Activated CD8-positive, alpha-beta memory T cell treated with anti-CD3 and anti-CD28 coated beads, Interleukin-2, amount 50 U/mL, for 24 hours (primary cell): ENCODE measurements at regions not wholly inside any gene's neighbourhood (a gene's known extent, or its start where the extent isn't known, plus 50 kb on each side); places are given as distances from the start of the nearest gene placed in this dataset.

Experiments
- DNase-seq: peaks from one replicate; pipeline ENCODE4 v3.0.0-alpha.2; 2020; ENCODE audit errors: extremely low read depth

GRCh38 chr18:78562531-78562961 is 417.1 kb upstream of the SALL3 start:
- DNase-seq = no peak

DNA sequence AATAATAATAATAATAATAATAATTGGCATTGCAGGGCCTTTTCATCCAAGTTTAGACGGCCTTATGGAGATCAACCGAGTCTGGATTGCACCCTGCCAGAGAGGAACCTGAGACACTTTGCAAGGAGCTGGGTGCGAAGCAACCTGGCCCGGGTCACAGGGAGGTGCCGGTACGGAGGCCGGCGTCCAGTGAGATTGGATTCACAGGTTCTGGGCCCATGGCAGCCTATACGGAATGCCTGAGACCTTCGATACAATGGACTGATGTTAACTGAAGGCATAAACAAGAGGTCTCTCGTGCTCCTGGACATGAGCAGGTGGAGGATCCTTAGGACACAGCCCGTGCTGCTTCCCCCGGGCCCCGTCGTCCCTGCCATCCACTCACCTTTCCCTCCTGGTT is 416.5 kb upstream of the SALL3 start:
- no peak for DNase-seq

DNA sequence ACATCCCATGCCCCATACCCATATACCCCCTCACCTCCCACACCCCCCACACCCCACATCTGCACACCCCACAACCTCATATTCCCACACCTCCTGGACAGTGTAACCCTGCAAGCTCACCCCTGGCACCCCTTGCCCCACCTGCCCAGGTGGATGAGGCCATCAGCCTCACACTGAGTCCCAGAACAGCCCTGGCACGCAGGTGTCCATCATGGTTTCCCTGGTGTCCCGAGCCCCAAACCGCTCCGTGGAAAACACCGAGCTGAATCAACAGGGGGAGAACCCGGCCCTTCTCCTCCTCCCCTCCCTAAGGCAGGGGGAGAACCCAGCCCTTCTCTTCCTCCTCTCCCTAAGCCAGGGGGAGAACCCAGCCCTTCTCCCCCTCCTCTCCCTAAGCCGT is 415.6 kb upstream of the SALL3 start:
- no peak for DNase-seq

DNA sequence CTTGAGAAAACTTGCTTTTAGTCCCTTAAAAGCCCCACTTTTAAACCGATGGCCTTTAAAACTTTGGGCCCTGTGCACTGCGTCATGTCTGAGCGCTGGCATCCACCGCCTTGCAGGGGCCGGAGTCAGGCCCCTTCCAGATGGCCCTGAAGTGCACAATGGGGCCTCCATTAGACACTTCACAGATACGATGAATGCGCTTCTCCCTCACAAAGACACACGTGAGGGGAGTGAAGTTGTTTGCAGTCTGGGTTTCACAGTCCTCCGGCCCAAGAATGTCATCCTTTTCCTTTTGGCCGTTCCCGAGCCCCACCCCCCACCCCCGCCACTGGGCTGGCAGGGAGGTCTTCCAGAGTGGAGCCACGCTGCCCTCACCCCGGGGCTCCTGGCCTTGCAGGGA is 415.1 kb upstream of the SALL3 start:
- no peak for DNase-seq

GRCh38 chr18:78565240-78565639 is 414.4 kb upstream of the SALL3 start:
- no peak for DNase-seq

- no peak for DNase-seq
Measured at GRCh38 chr18:78566065-78566464, 413.6 kb upstream of the SALL3 start.

DNA sequence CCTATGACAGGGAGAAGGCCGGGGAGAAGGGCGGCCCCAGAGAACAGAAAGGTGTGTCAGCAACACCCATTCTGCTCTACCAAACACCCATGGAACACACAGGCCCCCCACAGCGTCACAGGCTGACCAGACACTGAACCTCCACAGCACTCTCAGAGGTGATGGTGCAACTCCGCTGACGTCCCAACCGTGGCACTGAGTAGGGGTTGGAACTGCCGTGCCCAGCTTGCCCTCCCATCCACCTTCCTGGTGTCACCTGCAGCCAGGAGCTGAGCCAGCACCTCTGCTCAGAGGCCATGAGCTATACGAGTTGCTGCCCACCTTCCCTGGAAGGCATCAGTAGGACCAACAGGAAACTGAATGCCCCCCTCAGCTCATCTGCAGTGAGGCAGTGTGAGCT is 412.9 kb upstream of the SALL3 start:
- no peak for DNase-seq

DNA sequence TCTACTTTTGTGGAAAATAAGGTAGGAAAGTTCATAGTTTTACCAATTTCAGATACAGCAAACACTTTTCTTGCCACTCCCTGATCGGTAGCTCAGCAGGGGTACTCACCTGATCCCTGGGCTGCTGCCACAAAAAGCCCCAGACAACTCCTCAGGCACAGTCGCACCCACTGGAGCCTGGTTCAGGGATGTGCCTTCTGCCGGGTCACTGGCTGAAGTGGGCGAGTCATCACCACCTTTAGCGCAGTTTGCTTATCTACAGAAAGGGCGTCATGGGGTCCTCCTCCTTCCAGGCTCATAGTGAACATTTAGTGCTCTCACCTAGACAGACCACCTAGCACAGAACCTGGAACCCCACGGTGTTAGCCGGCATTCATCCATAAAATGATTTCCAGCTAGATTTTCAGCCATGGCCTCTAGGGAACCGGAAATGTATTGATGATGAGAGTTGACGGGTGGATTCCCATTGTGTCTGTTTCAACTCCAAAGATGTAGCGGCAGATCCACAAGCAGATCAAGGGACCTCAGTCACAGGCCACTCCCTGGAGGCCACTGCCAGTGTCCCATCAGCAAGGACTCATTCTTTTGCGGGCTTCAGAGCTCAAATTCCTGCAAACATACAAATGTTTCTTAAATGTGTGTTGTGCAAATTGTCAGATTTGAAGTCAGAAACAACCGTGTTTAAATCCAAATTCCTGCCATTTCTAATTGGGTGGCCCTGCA is 408.4 kb upstream of the SALL3 start:
- no peak for DNase-seq

GRCh38 chr18:78571831-78572347 is 407.7 kb upstream of the SALL3 start:
- no peak for DNase-seq

DNA sequence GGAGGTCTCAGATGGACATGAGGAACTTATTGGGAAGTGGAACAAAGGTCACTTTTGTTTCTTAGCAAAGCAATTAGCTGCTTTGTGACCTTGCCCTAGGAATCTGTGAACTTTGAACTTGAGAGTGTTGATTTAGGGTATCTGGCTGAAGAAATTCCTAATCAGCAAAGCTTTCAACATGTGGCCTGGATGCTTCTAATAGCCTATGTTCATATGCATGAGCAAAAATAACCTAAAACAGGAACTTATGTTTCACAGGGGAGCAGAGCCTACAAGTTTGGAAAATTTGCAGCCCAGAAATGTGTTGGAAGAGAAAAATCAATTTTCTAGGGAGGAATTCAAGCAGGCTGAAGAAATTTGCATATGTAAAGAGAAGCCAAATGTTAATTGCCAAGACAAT is 405.8 kb upstream of the SALL3 start:
- DNase-seq = no peak

DNA sequence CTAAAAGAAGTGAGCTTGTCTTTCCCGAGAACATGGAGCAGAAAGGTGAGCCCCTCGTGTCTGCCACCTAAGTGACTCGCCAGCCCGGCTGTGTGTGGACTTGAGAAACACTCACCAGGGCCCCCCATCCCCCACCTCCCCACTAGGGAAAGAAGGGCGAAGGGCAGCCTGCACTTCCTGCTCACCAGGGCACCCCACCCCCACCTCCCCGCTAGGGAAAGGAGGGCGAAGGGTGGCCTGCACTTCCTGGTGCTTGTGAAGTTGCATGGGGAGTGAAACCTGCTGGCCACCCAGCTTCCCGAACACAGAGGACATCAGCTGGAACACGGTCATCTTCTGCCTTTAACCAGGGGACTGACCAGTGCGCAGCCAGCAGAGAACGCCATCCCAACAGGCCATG is 402.7 kb upstream of the SALL3 start:
- no peak for DNase-seq

DNA sequence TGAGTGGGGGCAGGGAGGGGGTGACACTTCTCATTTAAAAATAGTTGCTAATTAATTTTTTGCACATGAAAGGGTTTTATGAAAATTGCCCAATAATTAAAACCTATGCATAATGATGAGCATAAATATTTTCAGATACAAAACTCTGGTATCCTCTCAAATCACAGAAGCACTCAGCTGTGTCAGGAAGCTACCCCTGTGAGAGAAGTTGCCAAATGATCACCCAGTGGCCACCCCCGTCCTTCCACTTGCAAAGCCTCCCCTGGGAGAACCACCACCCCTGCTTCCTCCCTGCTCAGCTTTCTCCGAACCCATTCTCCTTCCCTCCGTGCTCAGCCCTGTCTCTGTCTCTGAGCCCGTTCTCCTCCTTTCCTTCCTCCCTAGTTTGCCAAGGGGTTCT is 400.2 kb upstream of the SALL3 start:
- DNase-seq = no peak

GRCh38 chr18:78579854-78580577 is 399.6 kb upstream of the SALL3 start:
- no peak for DNase-seq

DNA sequence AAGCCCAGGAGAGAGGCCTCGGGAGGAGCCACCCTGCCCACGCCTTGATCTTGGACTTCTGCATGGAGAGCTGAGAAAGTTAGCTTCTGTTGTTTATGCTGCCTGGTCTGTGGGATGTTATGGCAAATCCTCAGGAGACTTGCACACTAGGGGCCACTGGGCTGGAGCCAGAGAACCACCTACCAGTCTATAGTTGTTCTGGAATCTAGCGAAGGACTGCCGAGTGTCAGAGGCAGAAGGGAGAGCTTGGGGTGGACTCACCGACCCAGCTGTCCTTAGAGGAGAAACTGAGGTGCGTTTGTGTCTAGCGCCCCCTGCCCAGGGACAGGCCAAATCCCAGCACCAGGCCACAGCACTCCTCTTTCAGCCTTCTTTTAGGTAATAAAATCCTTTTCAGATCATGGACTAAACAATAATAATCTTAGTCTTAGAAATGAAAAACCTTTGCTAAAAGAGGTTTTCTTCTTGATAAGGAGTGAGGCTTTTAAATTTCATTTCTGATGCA is 398.7 kb upstream of the SALL3 start:
- DNase-seq = no peak

DNA sequence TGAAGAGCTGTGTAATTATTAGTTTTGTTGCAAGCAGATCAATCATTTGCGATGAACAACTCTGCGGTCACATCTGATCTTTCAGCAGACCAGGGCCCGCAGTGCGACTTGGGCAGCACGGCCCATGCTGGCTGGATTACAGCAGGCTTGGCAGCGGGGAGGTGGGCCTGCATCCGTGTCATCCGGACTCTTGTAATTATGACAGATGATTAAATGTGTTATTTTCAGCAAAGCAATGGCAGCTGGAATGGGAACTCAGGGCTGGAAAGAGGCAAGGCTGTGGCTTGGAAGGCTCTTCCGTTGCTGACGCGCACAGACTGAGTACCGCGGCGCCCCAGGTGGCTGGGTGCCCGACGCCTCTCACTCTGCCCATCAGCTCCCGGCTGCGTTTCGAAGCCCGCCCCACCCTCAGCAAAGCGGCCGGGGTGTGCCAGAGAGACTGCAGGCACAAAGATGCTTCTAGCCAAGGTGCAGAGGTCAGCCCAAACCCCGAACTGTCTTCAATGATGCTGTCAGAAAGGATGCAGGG is 397.4 kb upstream of the SALL3 start:
- DNase-seq = no peak

DNA sequence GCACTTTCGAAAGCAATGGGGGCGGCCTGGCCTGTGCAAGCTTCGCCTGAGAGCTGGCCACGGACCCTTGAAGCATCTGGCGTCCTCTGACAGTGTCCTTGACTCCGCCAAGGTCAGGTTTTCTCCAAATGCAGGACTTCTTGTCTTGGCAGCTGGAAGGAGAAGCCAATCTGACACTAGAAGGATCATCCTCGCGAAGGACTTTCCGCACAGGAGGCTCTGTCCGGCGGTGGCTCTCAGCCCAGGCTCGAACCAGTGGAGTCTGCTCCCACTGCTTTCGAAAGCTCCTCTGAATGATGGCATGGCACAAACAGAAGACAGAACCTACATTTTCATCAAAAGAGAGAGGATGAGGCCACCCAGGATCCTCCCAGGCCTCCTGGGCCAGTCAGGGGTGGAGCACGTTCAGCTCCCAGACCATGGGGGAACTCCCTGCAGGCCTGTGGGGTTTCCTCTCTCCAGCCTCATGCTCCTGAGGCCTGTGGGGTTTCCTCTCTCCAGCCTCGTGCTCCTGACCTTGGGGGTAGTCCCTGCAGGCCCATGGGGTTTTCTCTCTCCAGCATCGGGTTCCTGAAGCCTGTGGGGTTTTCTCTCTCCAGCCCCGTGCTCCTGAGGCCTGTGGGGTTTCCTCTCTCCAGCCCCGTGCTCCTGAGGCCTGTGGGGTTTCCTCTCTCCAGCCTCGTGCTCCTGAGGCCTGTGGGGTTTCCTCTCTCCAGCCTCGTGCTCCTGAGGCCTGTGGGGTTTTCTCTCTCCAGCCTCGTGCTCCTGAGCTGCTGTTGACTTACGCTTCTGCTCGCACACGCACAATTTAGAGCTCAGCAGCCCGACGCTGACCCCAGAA is 396.5 kb upstream of the SALL3 start:
- no peak for DNase-seq

DNA sequence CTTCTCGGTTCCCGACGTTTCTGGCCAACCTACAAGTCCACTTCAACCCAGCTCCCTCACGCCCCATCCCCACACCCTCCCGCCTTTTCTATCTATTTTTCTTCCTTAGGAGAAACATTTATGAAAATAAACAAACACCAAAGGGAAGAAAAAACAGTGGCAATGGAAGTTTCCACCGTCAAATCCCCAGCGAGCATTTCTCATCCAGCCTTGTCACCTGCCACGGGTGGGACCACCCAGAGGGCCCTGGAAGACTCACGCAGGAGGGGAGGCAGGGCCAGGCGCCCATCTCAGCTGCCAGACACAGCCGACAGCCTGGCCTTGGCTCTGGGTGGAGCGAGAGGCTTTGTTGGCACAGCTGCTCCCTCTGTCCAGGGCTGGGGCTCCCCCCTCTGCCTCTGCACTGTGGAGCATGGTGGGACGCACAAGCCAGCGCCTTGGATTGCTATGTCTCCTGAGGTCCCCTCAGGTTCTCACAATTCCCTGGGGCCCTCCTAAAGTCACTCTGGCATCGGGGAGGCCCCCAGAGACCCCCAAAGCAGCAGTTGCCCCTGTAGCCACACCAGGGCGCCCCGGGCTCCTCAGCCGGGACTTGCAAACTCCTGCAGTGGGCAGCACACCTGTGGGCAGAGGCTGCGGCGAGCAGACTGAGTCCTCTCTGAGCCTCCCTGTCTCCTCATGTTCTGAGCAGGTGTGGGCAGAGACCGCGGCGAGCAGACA is 395.7 kb upstream of the SALL3 start:
- DNase-seq = no peak

- no peak for DNase-seq
Measured at GRCh38 chr18:78584459-78585022, 395.1 kb upstream of the SALL3 start.

GRCh38 chr18:78586586-78586985 is 393.0 kb upstream of the SALL3 start:
- DNase-seq = no peak

DNA sequence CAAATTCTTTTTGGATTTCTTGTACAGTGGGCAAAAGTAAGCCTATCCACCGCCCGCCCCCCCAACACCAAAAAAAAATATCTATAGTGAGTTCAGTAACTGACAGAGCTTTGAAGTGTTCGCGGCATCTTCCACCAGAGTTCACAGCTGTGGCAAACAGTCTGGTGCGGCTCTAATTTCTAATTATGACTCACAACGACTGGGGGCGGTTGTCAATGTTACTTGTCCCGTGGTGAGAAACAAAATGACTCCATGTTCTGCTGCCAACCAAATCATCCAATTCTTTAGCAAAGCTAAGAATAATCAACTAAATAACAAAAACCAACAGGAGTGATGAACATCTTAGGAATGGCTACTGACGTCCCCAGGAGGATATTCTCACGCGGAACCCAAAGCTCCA is 392.5 kb upstream of the SALL3 start:
- no peak for DNase-seq
